ENCODE measurements at regions not wholly inside any gene's neighbourhood (a gene's known extent, or its start where the extent isn't known, plus 50 kb on each side); places are given as distances from the start of the nearest gene placed in this dataset.
A peak's percentile ranks its signal among the peaks of the same experiment; 100 is the strongest.

- peak; percentile 68 for DNase-seq
Measured at GRCh38 chr5:14011089-14012020, 66.9 kb upstream of the DNAH5 start.

DNA sequence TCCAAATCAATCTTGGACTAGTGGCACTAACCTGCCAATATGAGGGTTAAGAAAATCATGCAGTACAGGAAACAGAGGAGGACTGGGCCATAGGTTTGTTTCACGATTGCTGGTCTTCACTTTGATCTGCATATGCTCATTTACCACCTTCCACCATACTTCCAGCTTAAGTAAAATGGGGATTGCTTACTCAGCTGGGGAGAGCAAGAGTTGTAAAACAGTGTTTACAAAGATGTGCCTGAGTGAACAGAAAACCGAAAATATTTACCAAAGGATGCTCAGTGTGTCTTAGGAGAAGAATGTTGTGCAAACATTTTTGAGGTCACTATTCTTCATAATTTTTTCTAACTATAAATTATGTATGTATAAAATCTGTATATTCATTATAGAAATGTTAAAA is 65.1 kb upstream of the DNAH5 start:
- DNase-seq = no peak

- DNase-seq = no peak
Measured at GRCh38 chr5:14008819-14009311, 64.4 kb upstream of the DNAH5 start.

DNA sequence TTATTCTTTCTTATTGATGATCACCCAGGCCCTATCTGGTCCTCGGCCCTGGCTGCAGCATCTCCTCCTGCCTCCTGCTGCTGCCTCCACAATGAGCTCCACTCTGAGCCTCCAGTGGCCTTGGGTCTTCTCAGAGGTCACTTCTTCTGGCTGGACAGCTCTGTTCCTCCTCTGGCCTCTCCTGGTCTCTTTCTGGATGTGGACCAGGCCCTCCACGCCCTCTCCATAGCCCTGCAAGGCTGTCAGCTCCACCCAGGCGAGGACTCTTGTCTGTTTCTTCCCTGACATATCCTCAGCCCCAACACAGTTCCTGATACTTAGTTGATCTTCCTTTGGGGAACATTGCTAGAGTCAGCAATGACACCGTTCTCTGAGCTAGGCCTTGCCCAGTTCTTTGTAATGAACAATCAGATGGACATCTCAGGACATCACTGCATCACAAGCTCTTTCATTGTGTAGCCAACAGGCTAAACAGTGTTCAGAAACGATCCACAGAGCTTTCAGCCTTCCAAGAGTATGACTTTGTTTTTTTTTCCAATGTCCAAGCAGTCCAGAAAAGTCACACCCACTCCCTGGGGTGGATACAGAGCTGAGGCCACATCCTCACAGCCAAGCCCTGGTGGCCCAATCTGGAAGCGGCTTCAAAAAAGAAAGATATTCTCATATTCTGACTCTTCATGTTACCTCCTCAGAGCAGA is 62.5 kb upstream of the DNAH5 start:
- DNase-seq = no peak

DNA sequence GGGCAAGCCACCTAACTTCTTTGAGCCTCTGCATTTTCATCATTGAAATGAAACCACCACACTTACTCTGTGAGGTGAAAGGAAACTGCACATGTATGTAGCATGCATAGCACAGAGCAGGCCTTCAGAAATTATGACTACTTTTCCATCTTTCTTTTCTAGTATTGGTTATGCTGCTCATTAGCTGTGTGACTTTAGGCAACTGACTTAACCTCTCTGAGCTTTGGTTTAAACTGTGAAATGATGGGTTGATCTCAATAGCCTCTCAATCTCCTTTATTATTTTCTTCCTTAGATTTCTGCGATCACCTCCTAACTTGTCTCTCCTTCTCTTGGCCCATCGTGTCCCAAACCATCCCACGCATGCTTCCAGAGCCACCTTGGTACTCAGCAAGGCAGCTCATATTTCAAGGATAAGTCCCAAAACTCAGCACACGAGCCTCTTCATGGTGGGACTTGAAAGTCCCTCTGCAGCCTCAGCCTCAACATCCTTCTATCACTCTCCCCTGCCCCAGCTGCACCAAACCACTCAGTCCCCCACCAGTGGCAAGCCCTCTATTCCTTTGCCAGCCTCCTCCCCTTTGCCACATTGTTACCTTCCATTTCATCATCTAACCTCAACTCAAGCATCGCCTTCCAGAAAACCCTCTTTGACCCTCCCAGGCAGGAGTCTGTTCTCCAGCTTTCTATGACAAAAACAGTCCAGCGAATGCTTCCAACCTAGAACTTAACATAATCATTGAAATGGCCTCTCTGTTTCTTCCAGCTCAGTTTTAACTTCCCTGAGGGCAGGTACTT is 60.3 kb upstream of the DNAH5 start:
- DNase-seq = no peak

DNA sequence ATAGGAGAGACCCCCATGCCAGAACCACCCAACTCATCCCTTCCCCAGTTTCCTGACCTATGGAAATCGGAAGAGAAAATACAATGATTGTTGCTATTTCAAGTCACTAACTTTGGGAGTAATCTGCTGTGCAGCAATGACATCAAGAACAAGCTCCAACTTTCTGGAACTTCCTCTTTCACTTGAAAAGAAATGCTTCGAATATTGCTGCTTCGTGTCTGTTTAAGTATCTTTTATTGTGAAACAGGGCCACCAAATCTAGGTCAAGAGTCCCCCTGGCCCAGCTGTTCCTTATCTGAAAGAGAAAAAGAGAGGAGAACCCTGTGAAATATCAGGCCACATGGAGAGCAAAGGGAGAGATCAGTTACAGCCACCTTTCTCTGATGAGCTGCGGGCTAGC is 59.4 kb upstream of the DNAH5 start:
- DNase-seq = no peak

DNA sequence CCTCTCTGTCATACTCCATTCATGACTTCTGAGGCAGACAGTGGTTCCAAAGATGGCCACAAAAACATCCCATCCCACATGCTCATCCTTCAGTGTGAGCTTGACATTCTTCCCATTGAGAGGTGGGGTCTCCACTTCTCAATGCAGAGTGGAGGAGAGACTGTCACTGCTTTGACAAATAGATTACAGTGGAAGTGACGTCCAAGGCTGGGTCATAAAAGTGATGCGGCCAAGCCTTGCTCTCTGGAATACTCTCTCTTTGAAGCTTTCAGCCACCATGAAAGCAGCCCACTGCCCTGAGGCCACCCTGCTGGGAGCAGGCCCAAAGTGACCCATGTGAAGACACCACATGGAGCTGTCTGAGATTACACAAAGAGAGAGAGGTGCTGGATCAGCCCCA is 59.0 kb upstream of the DNAH5 start:
- no peak for DNase-seq

- DNase-seq = no peak
Measured at GRCh38 chr5:13998254-13998653, 53.8 kb upstream of the DNAH5 start.

- no peak for DNase-seq
Measured at GRCh38 chr5:13997514-13997913, 53.0 kb upstream of the DNAH5 start.

- DNase-seq = peak; percentile 65
Measured at GRCh38 chr5:13994621-13995253, 50.2 kb upstream of the DNAH5 start.

All from NCI-H187 treated with DMSO at 0.1 percent for 48 hours (cell line).